NCI-H2107 (cell line): ENCODE measurements at regions not wholly inside any gene's neighbourhood (a gene's known extent, or its start where the extent isn't known, plus 50 kb on each side); places are given as distances from the start of the nearest gene placed in this dataset.
A peak's percentile ranks its signal among the peaks of the same experiment; 100 is the strongest.
"Not testable (repeated sequence)": the region's sequence is repeated elsewhere in the genome, so short reads cannot be mapped to it uniquely, and the experiment has no call there.

Experiments used
- DNase-seq: peaks from one replicate; lab custom pipeline; 2025; lab: John Stamatoyannopoulos, UW

- no peak for DNase-seq
Measured at GRCh38 chr3:193803288-193803687, 210.3 kb downstream of the OPA1 start.

- DNase-seq = peak; percentile 99
Measured at GRCh38 chr3:193805448-193805847, 212.4 kb downstream of the OPA1 start.

GRCh38 chr3:193808317-193808716, 215.3 kb downstream of the OPA1 start:
- DNase-seq = no peak

GRCh38 chr3:193809106-193809505, 216.1 kb downstream of the OPA1 start:
- DNase-seq = no peak

GRCh38 chr3:193812078-193812725, 219.2 kb downstream of the OPA1 start:
- DNase-seq = no peak

- no peak for DNase-seq
Measured at GRCh38 chr3:193812791-193813500, 219.9 kb downstream of the OPA1 start.

- no peak for DNase-seq
Measured at GRCh38 chr3:193813501-193813830, 220.5 kb downstream of the OPA1 start.

- DNase-seq = no peak
Measured at GRCh38 chr3:193814166-193814892, 221.3 kb downstream of the OPA1 start.

- DNase-seq = no peak
Measured at GRCh38 chr3:193815246-193816027, 222.4 kb downstream of the OPA1 start.

GRCh38 chr3:193816028-193816395, 223.0 kb downstream of the OPA1 start:
- no peak for DNase-seq

- DNase-seq = no peak
Measured at GRCh38 chr3:193816656-193817311, 223.8 kb downstream of the OPA1 start.

GRCh38 chr3:193819117-193820010, 226.4 kb downstream of the OPA1 start:
- peak; percentile 25 for DNase-seq

- DNase-seq = no peak
Measured at GRCh38 chr3:193821151-193821668, 228.2 kb downstream of the OPA1 start.

- DNase-seq = no peak
Measured at GRCh38 chr3:193822492-193823212, 229.6 kb downstream of the OPA1 start.

- DNase-seq = not testable (repeated sequence)
Measured at GRCh38 chr3:193823213-193823605, 230.2 kb downstream of the OPA1 start.

- DNase-seq = no peak
Measured at GRCh38 chr3:193824365-193824764, 231.4 kb downstream of the OPA1 start.

GRCh38 chr3:193825617-193826016, 232.6 kb downstream of the OPA1 start:
- no peak for DNase-seq

- DNase-seq = peak; percentile 54
Measured at GRCh38 chr3:193826159-193826795, 233.3 kb downstream of the OPA1 start.

GRCh38 chr3:193827040-193827669, 234.1 kb downstream of the OPA1 start:
- peak; percentile 21 for DNase-seq
